ENCODE measurements at regions not wholly inside any gene's neighbourhood (a gene's known extent, or its start where the extent isn't known, plus 50 kb on each side); places are given as distances from the start of the nearest gene placed in this dataset.
"Not testable (repeated sequence)": the region's sequence is repeated elsewhere in the genome, so short reads cannot be mapped to it uniquely, and the experiment has no call there.

- DNase-seq = no peak
Measured at GRCh38 chr6:145544514-145544913, 190.8 kb downstream of the EPM2A start.

GRCh38 chr6:145546265-145546664 is 189.1 kb downstream of the EPM2A start:
- no peak for DNase-seq

- DNase-seq = no peak
Measured at GRCh38 chr6:145547594-145548335, 187.6 kb downstream of the EPM2A start.

GRCh38 chr6:145548933-145549648 is 186.2 kb downstream of the EPM2A start:
- no peak for DNase-seq

GRCh38 chr6:145551164-145551563 is 184.2 kb downstream of the EPM2A start:
- no peak for DNase-seq

GRCh38 chr6:145555084-145555483 is 180.2 kb downstream of the EPM2A start:
- no peak for DNase-seq

DNA sequence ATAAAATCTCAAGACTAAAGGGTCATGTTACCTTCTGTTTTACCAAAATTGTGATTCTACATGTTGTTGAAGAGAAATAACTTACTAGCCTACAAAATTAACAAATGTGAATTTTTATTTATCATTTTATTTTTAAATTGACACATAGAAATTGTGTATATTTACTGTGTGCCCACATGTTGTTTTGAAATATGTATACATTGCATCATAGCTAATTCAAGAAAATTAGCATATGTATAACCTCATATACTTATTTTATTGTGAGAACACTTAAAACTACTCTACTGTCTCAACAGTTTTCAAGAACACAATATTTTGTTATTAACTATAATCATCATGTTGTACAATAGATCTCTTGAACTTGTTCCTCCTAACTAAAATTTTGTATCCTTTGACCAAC is 177.8 kb downstream of the EPM2A start:
- DNase-seq = no peak

DNA sequence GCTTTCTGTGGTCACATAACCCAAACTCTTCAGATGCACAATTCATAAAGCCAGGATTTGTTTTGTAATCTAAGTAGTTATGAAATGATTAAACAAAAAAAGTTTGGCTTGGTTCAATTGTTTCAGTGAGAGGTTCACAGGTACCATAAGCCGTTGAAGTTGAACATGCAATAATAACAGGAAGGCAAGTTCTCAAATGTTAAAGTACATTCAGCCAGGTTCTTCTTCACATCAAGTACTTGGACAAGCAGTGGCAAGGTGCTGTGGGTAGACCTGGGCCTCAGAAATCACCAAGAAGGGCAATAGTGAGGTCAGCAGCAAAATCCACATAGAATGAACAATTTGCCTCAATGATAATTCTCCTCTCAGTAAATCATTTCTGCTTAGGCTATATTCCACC is 175.5 kb downstream of the EPM2A start:
- no peak for DNase-seq

DNA sequence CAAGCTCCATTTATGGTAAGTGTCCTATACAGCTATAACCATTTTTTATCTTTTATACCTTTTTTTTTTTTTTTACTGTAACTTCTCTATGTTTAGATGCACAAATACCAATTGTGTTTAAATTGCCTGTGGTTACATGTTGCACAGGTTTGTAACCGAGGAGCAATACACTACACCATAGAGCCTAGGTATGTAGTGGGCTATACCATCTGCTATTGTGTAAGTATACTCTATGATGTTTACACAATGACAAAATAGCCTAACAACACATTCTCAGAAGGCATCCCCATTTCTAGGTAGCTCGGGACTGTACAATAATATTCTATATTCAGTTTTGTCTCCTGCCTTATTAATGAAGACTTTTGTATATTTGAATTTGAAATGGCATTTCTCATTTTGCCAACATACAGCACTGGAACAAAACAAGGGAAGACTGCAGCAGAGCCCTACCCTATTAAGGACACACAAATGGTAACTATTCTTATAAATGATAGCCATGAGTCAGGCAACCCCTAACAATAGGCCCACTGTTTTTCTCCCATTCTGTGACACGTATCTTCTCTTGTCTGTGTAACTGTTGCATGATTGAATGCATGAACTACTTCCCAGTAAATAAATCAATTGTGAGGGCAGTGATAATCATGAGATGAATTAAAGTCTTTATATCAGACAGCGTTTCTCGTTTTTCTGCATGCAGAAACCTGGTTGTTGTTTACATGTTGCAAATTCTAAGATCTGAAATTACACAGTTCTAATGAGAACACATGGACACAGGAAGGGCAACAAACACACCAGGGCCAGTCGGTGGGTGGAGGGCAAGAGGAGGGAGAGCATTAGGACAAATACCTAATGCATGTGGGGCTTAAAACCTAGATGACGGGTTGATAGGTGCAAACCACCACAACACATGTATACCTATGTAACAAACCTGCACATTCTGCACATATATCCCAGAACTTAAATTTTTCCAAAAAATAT is 173.9 kb downstream of the EPM2A start:
- DNase-seq = no peak

GRCh38 chr6:145562771-145563615 is 172.3 kb downstream of the EPM2A start:
- DNase-seq = no peak

- no peak for DNase-seq
Measured at GRCh38 chr6:145564553-145564952, 170.8 kb downstream of the EPM2A start.

DNA sequence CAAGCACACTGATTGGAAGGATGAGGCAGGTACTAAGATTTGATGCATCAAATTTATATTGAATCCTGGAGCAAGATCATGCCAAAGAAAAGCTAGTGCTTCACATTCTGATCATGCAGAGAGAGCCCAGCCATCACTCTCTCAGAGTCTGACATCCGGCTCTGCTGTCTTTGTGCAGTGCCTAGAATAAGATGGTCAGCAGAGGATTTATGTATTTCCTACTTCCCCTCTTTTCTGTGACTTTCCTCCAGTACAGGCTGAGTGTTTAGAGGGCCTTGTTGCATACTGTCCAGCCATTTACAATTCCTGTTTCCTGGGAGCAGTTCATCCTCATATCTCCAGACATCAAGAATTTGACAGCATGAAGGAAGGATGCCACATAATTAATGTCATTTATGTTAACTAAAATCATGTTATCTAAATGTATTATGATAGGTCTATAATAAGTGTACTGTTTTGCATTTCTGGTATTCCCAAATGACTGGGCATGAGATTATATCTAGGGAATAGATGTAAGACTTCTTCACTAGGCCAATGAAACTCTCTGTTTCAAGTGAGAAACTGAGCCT is 167.6 kb downstream of the EPM2A start:
- DNase-seq = no peak

DNA sequence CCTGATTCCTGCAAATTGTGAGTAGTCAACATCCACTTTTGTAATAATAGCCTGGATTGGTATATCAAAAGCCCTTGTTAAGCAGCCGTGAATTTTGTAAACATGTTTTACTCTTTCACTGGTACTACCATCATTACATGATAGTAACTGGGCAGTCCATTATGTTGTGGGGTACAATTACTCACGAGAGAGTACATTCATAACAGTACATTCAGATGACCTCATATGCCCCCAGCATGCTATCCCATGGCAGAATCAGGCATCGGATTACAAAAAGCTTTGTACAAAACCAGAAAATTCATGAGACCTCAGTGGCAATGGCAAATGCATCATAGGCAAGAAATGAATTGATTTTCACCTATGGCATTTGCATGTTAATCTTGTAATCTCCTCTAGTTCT is 166.2 kb downstream of the EPM2A start:
- no peak for DNase-seq

DNA sequence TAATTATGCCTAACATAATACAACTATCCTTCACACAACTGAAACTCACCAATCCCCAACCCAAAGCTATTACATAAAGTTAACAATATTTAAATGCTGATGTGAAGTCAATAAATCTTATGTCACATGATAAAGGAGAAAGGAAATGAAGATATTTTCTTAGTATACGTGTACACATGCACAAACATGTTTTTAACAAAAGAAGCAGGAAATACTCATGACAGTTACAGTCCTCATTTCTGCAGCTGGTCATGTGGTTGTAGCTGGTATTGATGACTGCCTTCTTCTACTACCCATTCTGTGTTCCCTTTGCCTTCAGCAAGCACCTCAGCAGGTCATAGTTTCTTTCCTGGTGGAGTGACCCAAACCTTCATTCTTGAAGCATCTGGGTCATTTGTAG is 165.0 kb downstream of the EPM2A start:
- DNase-seq = not testable (repeated sequence)

- DNase-seq = not testable (repeated sequence)
Measured at GRCh38 chr6:145574269-145574668, 161.1 kb downstream of the EPM2A start.

All from NCI-H1092 (cell line).